Hepatocyte (in vitro differentiated cells): ENCODE measurements at regions not wholly inside any gene's neighbourhood (a gene's known extent, or its start where the extent isn't known, plus 50 kb on each side); places are given as distances from the start of the nearest gene placed in this dataset.

Experiments used
- DNase-seq: peaks from one replicate; pipeline ENCODE4 v3.0.0-alpha.2; 2016; ENCODE audit warnings: low spot score
- H2AFZ ChIP-seq: fragments of 200-600 bp; sonication (generic); 2 replicates; pipeline ENCODE4 v1.6.0; 2016; ENCODE audit warnings: antibody characterized with exemption, mild to moderate bottlenecking
- H3K27ac ChIP-seq: fragments of 200-600 bp; sonication (generic); 2 replicates; pipeline ENCODE4 v1.5.1; 2016; ENCODE audit warnings: mild to moderate bottlenecking
- H3K27me3 ChIP-seq: fragments of 200-600 bp; sonication (generic); 2 replicates; pipeline ENCODE4 v1.6.1; 2016
- H3K36me3 ChIP-seq: fragments of 200-600 bp; sonication (generic); replicated peaks from 2 replicates; pipeline ENCODE4 v1.5.1; 2016; ENCODE audit warnings: low read depth; ENCODE audit not compliant: insufficient read depth
- H3K4me1 ChIP-seq: fragments of 200-600 bp; sonication (generic); 2 replicates; pipeline ENCODE4 v1.5.1; 2016; ENCODE audit warnings: mild to moderate bottlenecking, moderate library complexity; ENCODE audit not compliant: insufficient read depth
- H3K4me2 ChIP-seq: fragments of 200-600 bp; sonication (generic); 2 replicates; pipeline ENCODE4 v1.6.0; 2016
- H3K4me3 ChIP-seq: fragments of 200-600 bp; sonication (generic); 2 replicates; pipeline ENCODE4 v1.5.1; 2016; ENCODE audit warnings: mild to moderate bottlenecking
- H3K79me2 ChIP-seq: fragments of 200-600 bp; sonication (generic); 2 replicates; pipeline ENCODE4 v1.6.0; 2017; ENCODE audit warnings: mild to moderate bottlenecking
- H3K9me2 ChIP-seq: fragments of 200-600 bp; sonication (generic); replicated peaks from 2 replicates; pipeline ENCODE4 v1.6.0; 2017; ENCODE audit warnings: mild to moderate bottlenecking; ENCODE audit not compliant: insufficient read depth
- H3K9me3 ChIP-seq: fragments of 200-600 bp; sonication (generic); 2 replicates; pipeline ENCODE4 v1.5.1; 2016; ENCODE audit warnings: low read depth, mild to moderate bottlenecking
- H4K20me1 ChIP-seq: fragments of 200-600 bp; sonication (generic); 2 replicates; pipeline ENCODE4 v1.6.0; 2016; ENCODE audit warnings: mild to moderate bottlenecking; ENCODE audit not compliant: insufficient read depth, poor library complexity, severe bottlenecking
- EZH2 ChIP-seq: fragments of 200-600 bp; sonication (generic); IDR thresholded peaks from 2 replicates; pipeline ENCODE4 v1.6.1; 2016; ENCODE audit warnings: antibody characterized with exemption, mild to moderate bottlenecking, borderline replicate concordance
- EZH2phosphoT487 ChIP-seq: fragments of 200-600 bp; sonication (generic); IDR thresholded peaks from one replicate; pipeline ENCODE4 v1.6.1; 2018; ENCODE audit warnings: antibody characterized with exemption, mild to moderate bottlenecking, low read depth, moderate library complexity; ENCODE audit not compliant: unreplicated experiment, severe bottlenecking
- WGBS: methylation state at CpG from one replicate; pipeline ENCODE4 v1.1.6; 2016; ENCODE audit warnings: low lambda C conversion rate; ENCODE audit errors: missing lambda C conversion rate; 5-methylcytosine and 5-hydroxymethylcytosine counted together
- TF ChIP-seq, protein P1 (sequence below): fragments of 200-600 bp; sonication (generic); IDR thresholded peaks from 2 replicates; pipeline ENCODE4 v1.5.1; 2016; ENCODE audit warnings: antibody characterized with exemption, mild to moderate bottlenecking; ENCODE audit not compliant: poor library complexity

GRCh38 chr2:225310745-225311144 lies 88.8 kb upstream of the NYAP2 start:
- no peaks in the 10 kb centered on the region for H3K27me3 ChIP-seq
- H3K9me2 ChIP-seq, result no peaks in the 10 kb centered on the region
- no peaks in the 10 kb centered on the region for H3K79me2 ChIP-seq
- no peak overlapping the region for H3K27ac ChIP-seq
- no peak overlapping the region for H2AFZ ChIP-seq
- DNase-seq, result no peak
- H3K36me3 ChIP-seq, result no peaks in the 10 kb centered on the region
- no peaks in the 10 kb centered on the region for H4K20me1 ChIP-seq
- no peak overlapping the region for H3K4me3 ChIP-seq
- TF ChIP-seq EZH2phosphoT487, result no peak
- TF ChIP-seq EZH2, result no peak
- TF ChIP-seq, protein P1, sequence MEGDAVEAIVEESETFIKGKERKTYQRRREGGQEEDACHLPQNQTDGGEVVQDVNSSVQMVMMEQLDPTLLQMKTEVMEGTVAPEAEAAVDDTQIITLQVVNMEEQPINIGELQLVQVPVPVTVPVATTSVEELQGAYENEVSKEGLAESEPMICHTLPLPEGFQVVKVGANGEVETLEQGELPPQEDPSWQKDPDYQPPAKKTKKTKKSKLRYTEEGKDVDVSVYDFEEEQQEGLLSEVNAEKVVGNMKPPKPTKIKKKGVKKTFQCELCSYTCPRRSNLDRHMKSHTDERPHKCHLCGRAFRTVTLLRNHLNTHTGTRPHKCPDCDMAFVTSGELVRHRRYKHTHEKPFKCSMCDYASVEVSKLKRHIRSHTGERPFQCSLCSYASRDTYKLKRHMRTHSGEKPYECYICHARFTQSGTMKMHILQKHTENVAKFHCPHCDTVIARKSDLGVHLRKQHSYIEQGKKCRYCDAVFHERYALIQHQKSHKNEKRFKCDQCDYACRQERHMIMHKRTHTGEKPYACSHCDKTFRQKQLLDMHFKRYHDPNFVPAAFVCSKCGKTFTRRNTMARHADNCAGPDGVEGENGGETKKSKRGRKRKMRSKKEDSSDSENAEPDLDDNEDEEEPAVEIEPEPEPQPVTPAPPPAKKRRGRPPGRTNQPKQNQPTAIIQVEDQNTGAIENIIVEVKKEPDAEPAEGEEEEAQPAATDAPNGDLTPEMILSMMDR, result no peak
- H3K4me2 ChIP-seq, result no peak overlapping the region
- no peaks in the 10 kb centered on the region for H3K4me1 ChIP-seq
- no peaks in the 10 kb centered on the region for H3K9me3 ChIP-seq

GRCh38 chr2:225309516-225309915 lies 90.0 kb upstream of the NYAP2 start:
- no peaks in the 10 kb centered on the region for H3K4me1 ChIP-seq
- TF ChIP-seq EZH2 (no peak), EZH2phosphoT487 (no peak)
- TF ChIP-seq, protein P1, result no peak

GRCh38 chr2:225296951-225297350 lies 102.6 kb upstream of the NYAP2 start:
- no peak for DNase-seq
- Histone ChIP-seq H3K27me3 (no peaks in the 10 kb centered on the region), H4K20me1 (no peaks in the 10 kb centered on the region), H3K27ac (no peak overlapping the region), H2AFZ (no peak overlapping the region), H3K9me2 (no peaks in the 10 kb centered on the region), H3K79me2 (no peaks in the 10 kb centered on the region), H3K9me3 (no peaks in the 10 kb centered on the region), H3K4me2 (no peak overlapping the region), H3K36me3 (no peaks in the 10 kb centered on the region), H3K4me3 (no peak overlapping the region), H3K4me1 (no peaks in the 10 kb centered on the region)
- TF ChIP-seq EZH2 (no peak), EZH2phosphoT487 (no peak)
- TF ChIP-seq, protein P1, result no peak
- 57% methylated on average over 2 of the region's 2 CpGs for WGBS

More at GRCh38 chr2:225309516-225309915, 90.0 kb upstream of the NYAP2 start:
- Histone ChIP-seq H3K4me3 (no peak overlapping the region), H3K36me3 (no peaks in the 10 kb centered on the region), H4K20me1 (no peaks in the 10 kb centered on the region), H3K9me3 (no peaks in the 10 kb centered on the region), H3K79me2 (no peaks in the 10 kb centered on the region), H3K27ac (no peak overlapping the region), H3K4me2 (no peak overlapping the region), H3K9me2 (no peaks in the 10 kb centered on the region), H2AFZ (no peak overlapping the region), H3K27me3 (no peaks in the 10 kb centered on the region)
- DNase-seq, result no peak

DNA sequence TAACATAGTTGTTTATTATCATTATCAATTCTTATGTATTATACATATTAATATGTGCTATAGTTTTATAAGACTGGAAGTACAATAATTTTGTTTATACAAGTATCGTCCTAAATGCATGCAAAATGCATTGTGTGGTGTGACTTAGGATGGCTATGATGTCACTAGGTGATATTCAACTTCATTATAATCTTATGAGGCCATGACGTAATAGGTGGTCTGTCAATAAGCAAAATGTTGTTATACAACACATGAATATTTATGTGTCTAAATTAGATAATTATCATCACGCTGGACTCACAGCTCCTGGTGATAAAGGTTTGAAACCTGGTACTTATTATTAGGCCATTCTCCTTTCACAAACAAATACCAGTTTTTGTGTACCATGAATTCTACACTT lies 104.4 kb upstream of the NYAP2 start:
- Histone ChIP-seq H3K4me3 (no peak overlapping the region), H3K4me2 (no peak overlapping the region), H3K36me3 (no peaks in the 10 kb centered on the region), H3K4me1 (no peaks in the 10 kb centered on the region), H3K9me3 (no peaks in the 10 kb centered on the region), H3K9me2 (no peaks in the 10 kb centered on the region), H3K79me2 (no peaks in the 10 kb centered on the region), H4K20me1 (no peaks in the 10 kb centered on the region), H3K27me3 (no peaks in the 10 kb centered on the region), H3K27ac (no peak overlapping the region), H2AFZ (no peak overlapping the region)
- 88% methylated on average over 3 of the region's 3 CpGs for WGBS
- DNase-seq, result no peak
- TF ChIP-seq EZH2, result no peak
- TF ChIP-seq EZH2phosphoT487, result no peak
- TF ChIP-seq, protein P1, result no peak
